Gastroesophageal sphincter (tissue), 3 donors: ENCODE measurements at regions not wholly inside any gene's neighbourhood (a gene's known extent, or its start where the extent isn't known, plus 50 kb on each side); places are given as distances from the start of the nearest gene placed in this dataset.

Source experiments
- POLR2A ChIP-seq, 2 donors: fragments of 450-650 bp; IDR thresholded peaks; one replicate each; pipeline ENCODE4 v1.6.1; 2017; ENCODE audit warnings: antibody characterized with exemption in 2 of 2, mild to moderate bottlenecking in 2 of 2, moderate library complexity in 1 of 2
- TF ChIP-seq, protein P1 (sequence below), 4 experiments: fragments of 200-600 bp in 2 of 4; fragments of 450-650 bp in 2 of 4; sonication (generic) in 1 of 4; IDR thresholded peaks; one replicate each; pipeline ENCODE4 v1.5.1; 2017 to 2019; ENCODE audit warnings: antibody characterized with exemption in 4 of 4, mild to moderate bottlenecking in 2 of 4, moderate library complexity in 2 of 4

DNA sequence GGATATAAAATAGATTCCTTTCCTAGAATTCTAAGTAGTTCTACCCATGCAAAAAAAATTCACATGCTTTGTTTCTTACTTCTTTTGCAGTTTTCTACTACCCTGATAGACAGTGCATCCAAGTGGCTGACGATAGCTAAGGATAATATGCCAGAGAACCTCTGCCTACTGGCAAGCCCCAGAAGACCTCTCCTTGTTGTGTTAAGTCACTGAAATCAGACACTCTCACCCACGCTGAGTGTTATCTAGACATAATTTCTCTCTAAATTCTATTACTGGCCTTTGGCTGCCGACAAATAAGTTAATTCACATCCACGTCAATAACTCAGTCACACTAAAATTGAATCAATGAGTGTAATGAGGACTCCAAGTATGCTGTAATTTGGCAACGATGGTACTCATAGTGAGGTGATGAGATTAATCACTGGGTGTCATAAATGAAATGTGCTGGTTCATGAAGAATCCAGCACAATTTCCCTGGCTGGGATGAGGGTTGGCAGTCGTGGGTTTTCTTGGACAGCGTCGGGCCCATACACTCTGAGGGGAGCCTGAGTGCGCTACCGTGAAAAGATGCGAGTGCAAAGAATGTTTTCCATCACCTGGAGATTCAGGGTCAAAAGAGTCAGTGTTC is 354.8 kb upstream of the TMEM132C start:
- TF ChIP-seq, protein P1, sequence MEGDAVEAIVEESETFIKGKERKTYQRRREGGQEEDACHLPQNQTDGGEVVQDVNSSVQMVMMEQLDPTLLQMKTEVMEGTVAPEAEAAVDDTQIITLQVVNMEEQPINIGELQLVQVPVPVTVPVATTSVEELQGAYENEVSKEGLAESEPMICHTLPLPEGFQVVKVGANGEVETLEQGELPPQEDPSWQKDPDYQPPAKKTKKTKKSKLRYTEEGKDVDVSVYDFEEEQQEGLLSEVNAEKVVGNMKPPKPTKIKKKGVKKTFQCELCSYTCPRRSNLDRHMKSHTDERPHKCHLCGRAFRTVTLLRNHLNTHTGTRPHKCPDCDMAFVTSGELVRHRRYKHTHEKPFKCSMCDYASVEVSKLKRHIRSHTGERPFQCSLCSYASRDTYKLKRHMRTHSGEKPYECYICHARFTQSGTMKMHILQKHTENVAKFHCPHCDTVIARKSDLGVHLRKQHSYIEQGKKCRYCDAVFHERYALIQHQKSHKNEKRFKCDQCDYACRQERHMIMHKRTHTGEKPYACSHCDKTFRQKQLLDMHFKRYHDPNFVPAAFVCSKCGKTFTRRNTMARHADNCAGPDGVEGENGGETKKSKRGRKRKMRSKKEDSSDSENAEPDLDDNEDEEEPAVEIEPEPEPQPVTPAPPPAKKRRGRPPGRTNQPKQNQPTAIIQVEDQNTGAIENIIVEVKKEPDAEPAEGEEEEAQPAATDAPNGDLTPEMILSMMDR (IDR thresholded peaks at IDR 0.05) = no peak
- TF ChIP-seq POLR2A (IDR thresholded peaks at IDR 0.05) = no peak
